Osteocyte (in vitro differentiated cells): ENCODE measurements at regions not wholly inside any gene's neighbourhood (a gene's known extent, or its start where the extent isn't known, plus 50 kb on each side); places are given as distances from the start of the nearest gene placed in this dataset.

Experiments
- DNase-seq: peaks from one replicate; pipeline ENCODE4 v3.0.0; 2021; ENCODE audit warnings: mixed read lengths; ENCODE audit not compliant: unreplicated experiment; ENCODE audit errors: extremely low spot score
- H3K27ac Mint-ChIP-seq: one replicate; pipeline ENCODE4 v1.8.0; 2021; ENCODE audit warnings: mild to moderate bottlenecking, mixed read lengths; ENCODE audit not compliant: unreplicated experiment
- H3K27me3 Mint-ChIP-seq: one replicate; pipeline ENCODE4 v1.8.0; 2021; ENCODE audit warnings: mixed read lengths; ENCODE audit not compliant: unreplicated experiment
- H3K36me3 Mint-ChIP-seq: one replicate; pipeline ENCODE4 v1.8.0; 2021; ENCODE audit warnings: mixed read lengths; ENCODE audit not compliant: unreplicated experiment
- H3K4me1 Mint-ChIP-seq: one replicate; pipeline ENCODE4 v1.8.0; 2021; ENCODE audit warnings: mixed read lengths; ENCODE audit not compliant: unreplicated experiment
- H3K4me3 Mint-ChIP-seq: one replicate; pipeline ENCODE4 v1.8.0; 2021; ENCODE audit warnings: mild to moderate bottlenecking, moderate library complexity, mixed read lengths; ENCODE audit not compliant: unreplicated experiment
- H3K9me3 Mint-ChIP-seq: one replicate; pipeline ENCODE4 v1.8.0; 2021; ENCODE audit warnings: mixed read lengths; ENCODE audit not compliant: unreplicated experiment
- TF ChIP-seq, protein P1 (sequence below): fragments of 200-600 bp; sonication (generic); IDR thresholded peaks from 2 replicates; pipeline ENCODE4 v1.5.0; 2021; ENCODE audit warnings: antibody characterized with exemption, mild to moderate bottlenecking, moderate library complexity

- TF ChIP-seq, protein P1, sequence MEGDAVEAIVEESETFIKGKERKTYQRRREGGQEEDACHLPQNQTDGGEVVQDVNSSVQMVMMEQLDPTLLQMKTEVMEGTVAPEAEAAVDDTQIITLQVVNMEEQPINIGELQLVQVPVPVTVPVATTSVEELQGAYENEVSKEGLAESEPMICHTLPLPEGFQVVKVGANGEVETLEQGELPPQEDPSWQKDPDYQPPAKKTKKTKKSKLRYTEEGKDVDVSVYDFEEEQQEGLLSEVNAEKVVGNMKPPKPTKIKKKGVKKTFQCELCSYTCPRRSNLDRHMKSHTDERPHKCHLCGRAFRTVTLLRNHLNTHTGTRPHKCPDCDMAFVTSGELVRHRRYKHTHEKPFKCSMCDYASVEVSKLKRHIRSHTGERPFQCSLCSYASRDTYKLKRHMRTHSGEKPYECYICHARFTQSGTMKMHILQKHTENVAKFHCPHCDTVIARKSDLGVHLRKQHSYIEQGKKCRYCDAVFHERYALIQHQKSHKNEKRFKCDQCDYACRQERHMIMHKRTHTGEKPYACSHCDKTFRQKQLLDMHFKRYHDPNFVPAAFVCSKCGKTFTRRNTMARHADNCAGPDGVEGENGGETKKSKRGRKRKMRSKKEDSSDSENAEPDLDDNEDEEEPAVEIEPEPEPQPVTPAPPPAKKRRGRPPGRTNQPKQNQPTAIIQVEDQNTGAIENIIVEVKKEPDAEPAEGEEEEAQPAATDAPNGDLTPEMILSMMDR = no peak
- no peak for DNase-seq
- Mint-ChIP-seq H3K27me3 (no peaks in the 10 kb centered on the region), H3K4me1 (no peaks in the 10 kb centered on the region), H3K4me3 (no peak overlapping the region), H3K36me3 (no peaks in the 10 kb centered on the region), H3K27ac (no peak overlapping the region), H3K9me3 (peaks cover 11% of the 10 kb centered on the region)
Observed at GRCh38 chrX:20412871-20413486, 146.3 kb upstream of the RPS6KA3 start.

GRCh38 chrX:20410540-20410939, 143.8 kb upstream of the RPS6KA3 start:
- Mint-ChIP-seq H3K36me3 (no peaks in the 10 kb centered on the region), H3K9me3 (peaks cover 18% of the 10 kb centered on the region), H3K4me3 (no peak overlapping the region), H3K4me1 (no peaks in the 10 kb centered on the region), H3K27ac (no peak overlapping the region), H3K27me3 (no peaks in the 10 kb centered on the region)
- DNase-seq = no peak
- TF ChIP-seq, protein P1 = no peak

GRCh38 chrX:20409991-20410390, 143.3 kb upstream of the RPS6KA3 start:
- H3K36me3 Mint-ChIP-seq = no peaks in the 10 kb centered on the region
- H3K4me1 Mint-ChIP-seq = no peaks in the 10 kb centered on the region

GRCh38 chrX:20402956-20403355, 136.2 kb upstream of the RPS6KA3 start:
- no peak for DNase-seq
- H3K27ac Mint-ChIP-seq = no peak overlapping the region
- H3K27me3 Mint-ChIP-seq = no peaks in the 10 kb centered on the region
- no peaks in the 10 kb centered on the region for H3K4me1 Mint-ChIP-seq
- TF ChIP-seq, protein P1 = no peak
- H3K4me3 Mint-ChIP-seq = no peak overlapping the region
- peaks cover 12% of the 10 kb centered on the region for H3K9me3 Mint-ChIP-seq
- no peaks in the 10 kb centered on the region for H3K36me3 Mint-ChIP-seq

More at GRCh38 chrX:20409991-20410390, 143.3 kb upstream of the RPS6KA3 start:
- TF ChIP-seq, protein P1 = no peak
- Mint-ChIP-seq H3K9me3 (peaks cover 18% of the 10 kb centered on the region), H3K27ac (no peak overlapping the region), H3K27me3 (no peaks in the 10 kb centered on the region), H3K4me3 (no peak overlapping the region)
- DNase-seq = no peak

DNA sequence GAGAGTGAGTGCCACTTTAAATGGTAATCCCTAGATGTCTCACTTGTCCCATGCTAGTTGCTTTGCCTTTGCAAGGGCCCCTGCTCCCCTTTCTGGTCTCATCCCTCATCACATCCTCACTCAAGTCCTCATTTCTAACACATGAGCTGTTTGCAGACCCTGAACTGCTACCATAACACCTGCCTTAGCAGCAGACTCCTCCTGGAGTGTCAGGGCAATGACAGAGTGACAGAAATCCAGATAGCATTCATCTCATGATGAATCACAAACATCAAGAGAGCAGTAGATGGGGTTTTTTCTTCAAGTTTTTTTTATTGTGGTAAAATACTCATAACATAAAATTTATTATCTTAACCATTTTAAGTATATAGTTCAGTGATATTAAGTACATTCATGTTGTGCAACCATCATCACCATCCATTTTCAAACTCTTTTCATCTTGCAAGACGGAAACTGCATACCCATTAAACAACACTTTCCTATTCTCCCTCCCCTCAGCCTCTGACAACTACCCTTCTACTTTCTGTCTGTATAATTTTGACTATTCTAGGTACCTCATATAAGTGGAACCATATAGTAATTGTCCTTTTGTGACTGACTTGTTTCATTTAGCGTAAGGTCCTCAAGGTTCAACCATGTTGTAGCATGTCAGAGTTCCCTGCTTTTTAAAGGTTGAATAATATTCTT, 133.2 kb upstream of the RPS6KA3 start:
- H3K27me3 Mint-ChIP-seq = no peaks in the 10 kb centered on the region

More for the DNA sequence above, 133.2 kb upstream of the RPS6KA3 start:
- DNase-seq = no peak
- no peaks in the 10 kb centered on the region for H3K36me3 Mint-ChIP-seq
- no peak overlapping the region for H3K27ac Mint-ChIP-seq
- peaks cover 5% of the 10 kb centered on the region for H3K9me3 Mint-ChIP-seq
- TF ChIP-seq, protein P1 = no peak
- H3K4me3 Mint-ChIP-seq = no peak overlapping the region
- H3K4me1 Mint-ChIP-seq = no peaks in the 10 kb centered on the region
